Panc1 (cell line): ENCODE measurements at regions not wholly inside any gene's neighbourhood (a gene's known extent, or its start where the extent isn't known, plus 50 kb on each side); places are given as distances from the start of the nearest gene placed in this dataset.

Source experiments
- ATAC-seq: fragments of 200-7000 bp; cut with Tn5 transposase; 2 replicates; pipeline ENCODE4 v1.9.1; 2020; ENCODE audit warnings: mild to moderate bottlenecking, moderate library complexity
- BruUV-seq: library from RNA; stranded (reverse); fragments of 400-500 nt; replicated peaks from 2 replicates; lab custom pipeline; 2021; lab: Mats Ljungman, UMichigan
- CTCF ChIA-PET: fragments of 300-600 bp; sonication (Branson Sonifier 250); formaldehyde crosslinking; loops from one replicate; lab custom pipeline; 2022; ENCODE audit warnings: antibody characterized with exemption; lab: Charles Lee
- POLR2A ChIA-PET: fragments of 300-600 bp; sonication (Branson Sonifier 250); formaldehyde crosslinking; loops from one replicate; lab custom pipeline; 2022; ENCODE audit warnings: antibody characterized with exemption; lab: Charles Lee
- DNase-seq: peaks from one replicate; pipeline ENCODE4 v3.0.0-alpha.2; 2010; ENCODE audit warnings: low read depth, low spot score
- H3K27ac ChIP-seq: 2 replicates; pipeline ENCODE4 v1.5.1; 2011; ENCODE audit warnings: mild to moderate bottlenecking, low read length, inconsistent platforms
- H3K27me3 ChIP-seq: fragments of 200-500 bp; sonication (Bioruptor generic); 2 replicates; pipeline ENCODE4 v1.6.0; 2014; ENCODE audit warnings: low read length, inconsistent platforms; ENCODE audit not compliant: control insufficient read depth, insufficient read depth
- H3K36me3 ChIP-seq: fragments of 200-500 bp; sonication (Bioruptor generic); 2 replicates; pipeline ENCODE4 v1.5.1; 2014; ENCODE audit warnings: inconsistent platforms, mild to moderate bottlenecking, low read length, moderate library complexity; ENCODE audit not compliant: control insufficient read depth, insufficient read depth
- H3K4me1 ChIP-seq: 2 replicates; pipeline ENCODE4 v1.5.1; 2011; ENCODE audit warnings: inconsistent platforms, mild to moderate bottlenecking, low read length, moderate library complexity; ENCODE audit not compliant: control insufficient read depth, insufficient read depth
- H3K4me3 ChIP-seq, 2 experiments: 2 replicates each; pipeline ENCODE4 v1.5.1; 2011 to 2012; ENCODE audit warnings: low read depth in 2 of 2, low read length in 2 of 2, mild to moderate bottlenecking in 2 of 2, inconsistent platforms in 1 of 2, moderate library complexity in 1 of 2
- H3K9me3 ChIP-seq: fragments of 200-500 bp; sonication (Bioruptor generic); 2 replicates; pipeline ENCODE4 v1.5.1; 2014; ENCODE audit warnings: low read depth, mild to moderate bottlenecking, inconsistent platforms, low read length, moderate library complexity; ENCODE audit not compliant: control insufficient read depth, insufficient read depth
- CTCF ChIP-seq: fragments of 450-650 bp; IDR thresholded peaks from 2 replicates; pipeline ENCODE4 v1.5.1; 2017; ENCODE audit warnings: mild to moderate bottlenecking
- POLR2AphosphoS5 ChIP-seq: IDR thresholded peaks from 2 replicates; pipeline ENCODE4 v1.6.1; 2012; ENCODE audit warnings: mild to moderate bottlenecking, low read depth, low read length, moderate library complexity
- REST ChIP-seq, 2 experiments: IDR thresholded peaks; 2 replicates each; pipeline ENCODE4 v1.6.1; 2011 to 2012; ENCODE audit warnings: low read depth in 2 of 2, control low read depth in 1 of 2, low read length in 1 of 2, mild to moderate bottlenecking in 1 of 2, moderate library complexity in 1 of 2; ENCODE audit not compliant: insufficient read depth in 1 of 2
- SIN3A ChIP-seq: IDR thresholded peaks from 2 replicates; pipeline ENCODE4 v1.6.1; 2012; ENCODE audit warnings: low read depth, mild to moderate bottlenecking, low read length, moderate library complexity, borderline replicate concordance; ENCODE audit not compliant: insufficient read depth
- TCF7L2 ChIP-seq: IDR thresholded peaks from 2 replicates; pipeline ENCODE4 v1.6.1; 2011; ENCODE audit warnings: mild to moderate bottlenecking, low read depth, low read length, inconsistent platforms
- in situ Hi-C: cut with HindIII; loops from 2 replicates; pipeline ENCODE4 v1.10.0; 2016; ENCODE audit warnings: low sequenced_read_pairs, low pct_unique_long_range_greater_than_20kb
- intact Hi-C: fragments of 100-400 bp; cut with micrococcal nuclease; formaldehyde crosslinking; loops from one replicate; pipeline ENCODE4 v1.10.0; 2022; ENCODE audit not compliant: unreplicated experiment

DNA sequence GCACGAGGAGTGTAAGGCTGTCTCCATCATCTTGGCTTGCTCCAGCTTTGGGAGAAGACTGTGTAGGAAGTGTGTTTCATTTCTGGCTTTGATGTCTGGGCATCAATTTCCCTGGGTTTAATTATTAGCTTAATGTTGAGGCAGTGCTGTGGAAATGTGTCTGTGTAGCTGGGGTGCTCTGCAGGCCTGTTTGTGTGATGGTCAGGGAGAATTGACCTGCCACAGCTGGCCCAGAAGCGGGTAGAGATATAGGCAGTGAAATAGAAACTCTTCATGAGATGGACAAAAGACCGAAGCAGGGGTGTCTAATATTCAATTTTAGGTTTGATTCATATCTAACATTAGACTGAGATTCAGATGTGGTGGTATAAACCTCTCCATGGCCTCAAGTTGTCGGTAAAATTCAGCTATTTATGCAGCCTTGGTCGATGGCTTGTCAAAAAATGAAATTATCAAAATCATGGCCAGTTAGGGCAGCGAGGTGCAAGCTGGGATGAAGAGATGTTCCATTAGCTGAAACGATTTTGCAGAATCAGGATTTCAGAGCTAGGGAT, 95.3 kb upstream of the SNX9 start:
- Histone ChIP-seq H3K4me3 (no peak overlapping the region), H3K9me3 (peaks cover 8% of the 10 kb centered on the region; the same call in 1 of the 2 replicates), H3K27me3 (no peaks in the 10 kb centered on the region), H3K27ac (no peak overlapping the region), H3K36me3 (no peaks in the 10 kb centered on the region), H3K4me1 (no peaks in the 10 kb centered on the region)
- intact Hi-C loops = no loop called here
- no peak for TF ChIP-seq REST (IDR thresholded peaks at IDR 0.05; ENCODE audit: insufficient read depth in 1 of 2, low read depth in 2 of 2, low read length in 1 of 2)
- TF ChIP-seq POLR2AphosphoS5 = no peak
- TF ChIP-seq TCF7L2 = no peak
- TF ChIP-seq CTCF = no peak
- no peak for TF ChIP-seq SIN3A
- ATAC-seq (no peak), DNase-seq (no peak)
- in situ Hi-C loops = no loop called here
- CTCF ChIA-PET = no interaction called here
- POLR2A ChIA-PET = interaction anchor here (0.5 kb wide), 1 partner anchor 224 kb away, joined by 3 read pairs; no protein-coding TSS in a partner anchor
- no TSS peak for BruUV-seq

DNA sequence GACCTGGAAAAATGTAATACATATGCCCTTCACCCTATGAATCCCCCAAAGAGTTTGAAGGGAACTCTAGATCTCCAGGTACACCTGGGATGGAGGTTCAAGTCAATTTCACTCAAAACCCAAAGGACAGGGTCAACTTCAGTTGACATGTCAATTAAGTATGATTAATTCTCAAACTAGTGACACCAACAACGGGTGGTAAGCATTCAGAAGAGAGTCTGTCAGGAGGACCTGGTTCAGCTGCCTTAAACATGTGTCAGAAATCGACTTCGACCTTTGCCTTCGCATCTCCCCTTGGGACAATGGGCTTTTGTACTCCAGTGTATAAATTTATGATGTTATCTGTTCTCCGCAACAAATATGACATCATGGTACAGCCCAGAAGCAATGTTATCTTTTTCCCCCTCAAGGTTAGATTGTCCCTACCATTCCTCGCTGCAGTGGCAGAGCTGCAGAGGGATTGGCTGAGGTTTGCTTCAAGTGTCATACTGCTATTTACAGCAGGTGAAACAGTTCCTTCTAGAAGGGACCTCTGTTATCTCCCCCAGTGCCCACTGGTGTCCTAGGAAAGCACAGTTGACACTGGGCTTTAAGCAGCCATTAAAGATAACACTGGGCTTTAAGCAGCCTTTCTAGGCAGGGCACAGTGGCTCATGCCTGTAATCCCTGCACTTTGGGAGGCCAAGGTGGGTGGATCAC, 94.7 kb upstream of the SNX9 start:
- no peak for TF ChIP-seq POLR2AphosphoS5
- no peak for TF ChIP-seq REST (IDR thresholded peaks at IDR 0.05; ENCODE audit: insufficient read depth in 1 of 2, low read depth in 2 of 2, low read length in 1 of 2)
- no peak for TF ChIP-seq TCF7L2
- TF ChIP-seq CTCF = no peak
- no peak for TF ChIP-seq SIN3A
- intact Hi-C loops = no loop called here
- Histone ChIP-seq H3K9me3 (peaks cover 8% of the 10 kb centered on the region; the same call in 1 of the 2 replicates), H3K4me3 (no peak overlapping the region), H3K27me3 (no peaks in the 10 kb centered on the region), H3K4me1 (no peaks in the 10 kb centered on the region), H3K27ac (no peak overlapping the region), H3K36me3 (no peaks in the 10 kb centered on the region)
- in situ Hi-C loops = no loop called here
- ChIA-PET POLR2A (interaction anchor here (0.5 kb wide), 1 partner anchor 224 kb away, joined by 3 read pairs; no protein-coding TSS in a partner anchor), CTCF (no interaction called here)
- no peak for DNase-seq
- no TSS peak for BruUV-seq
- ATAC-seq = no peak
